ENCODE measurements at regions not wholly inside any gene's neighbourhood (a gene's known extent, or its start where the extent isn't known, plus 50 kb on each side); places are given as distances from the start of the nearest gene placed in this dataset.

DNA sequence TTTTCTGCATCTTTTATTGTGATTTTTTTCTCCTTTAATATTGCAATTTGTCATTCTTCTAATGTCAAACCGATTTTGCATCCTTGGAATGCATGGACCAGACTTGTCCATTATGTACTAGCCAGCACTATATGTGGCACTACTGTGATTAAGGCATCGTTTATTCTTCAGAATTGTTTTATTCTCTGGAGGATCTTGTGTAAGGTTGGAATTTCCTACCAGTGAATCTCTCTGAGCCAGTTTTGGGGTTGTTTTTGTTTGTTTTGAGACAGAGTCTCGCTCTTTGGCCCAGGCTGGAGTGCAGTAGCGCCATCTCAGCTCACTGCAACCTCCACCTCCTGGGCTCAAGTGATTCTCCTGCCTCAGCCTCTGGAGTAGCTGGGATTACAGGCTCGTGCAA, 58.5 kb downstream of the IGLL5 start:
- FAIRE-seq (no peak), DNase-seq (ENCODE audit: low read depth) (no peak)
- Histone ChIP-seq H3K36me3 (ENCODE audit: control insufficient read depth, insufficient read depth, low read length) (no peaks in the 10 kb centered on the region), H3K4me3 (ENCODE audit: low read depth, low read length) (no peak overlapping the region), H3K27me3 (ENCODE audit: control insufficient read depth, insufficient read depth, low read length) (no peaks in the 10 kb centered on the region)
- TF ChIP-seq CTCF (IDR thresholded peaks at IDR 0.05; ENCODE audit: insufficient read depth, low read length, severe bottlenecking): no peak

DNA sequence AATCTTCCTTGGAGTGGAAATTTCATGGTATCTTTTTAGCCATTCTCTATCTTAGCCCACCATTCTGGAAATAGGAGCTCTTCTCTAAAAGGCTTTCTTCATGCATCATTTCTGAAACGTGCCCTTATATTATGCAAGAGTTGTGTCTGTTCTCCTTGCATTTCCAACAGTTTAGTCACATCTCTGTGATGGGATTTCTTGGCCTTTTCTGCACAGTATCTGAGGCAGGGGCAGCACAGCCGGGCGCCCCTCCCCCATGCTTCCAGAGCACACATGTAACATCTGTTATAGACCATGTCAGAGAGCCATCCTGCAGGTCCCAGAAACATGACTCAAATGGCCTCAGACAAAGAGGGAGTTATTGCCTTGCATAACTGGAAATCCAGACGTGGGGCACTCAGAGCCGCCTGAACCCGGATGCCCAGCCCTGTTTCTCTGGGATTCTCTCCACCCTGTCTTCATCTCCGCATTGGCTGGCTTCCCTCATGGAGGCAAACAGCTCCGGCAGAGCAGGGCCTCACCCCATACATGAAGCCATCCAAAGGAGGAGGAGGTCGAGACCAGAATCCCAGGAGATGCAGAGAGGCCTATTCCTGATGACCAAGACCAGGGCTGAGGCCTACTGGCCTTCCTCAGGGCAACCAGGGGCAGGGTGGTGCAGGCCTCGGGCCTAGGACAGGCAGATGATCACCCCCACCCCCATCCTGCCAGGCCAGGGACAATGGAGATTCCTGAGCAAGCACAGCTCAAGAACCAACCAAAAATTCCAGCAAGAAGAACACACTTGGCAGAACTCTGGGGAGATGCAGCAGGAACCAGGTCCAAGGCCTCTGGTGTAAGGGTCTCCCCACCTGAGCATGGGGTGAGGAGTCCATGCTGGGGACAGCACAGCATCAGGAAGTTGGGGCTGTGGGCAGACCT, 61.3 kb downstream of the IGLL5 start:
- TF ChIP-seq CTCF (IDR thresholded peaks at IDR 0.05; ENCODE audit: insufficient read depth, low read length, severe bottlenecking): no peak
- DNase-seq (ENCODE audit: low read depth) (no peak), FAIRE-seq (no peak)
- Histone ChIP-seq H3K4me3 (ENCODE audit: low read depth, low read length) (no peak overlapping the region), H3K27me3 (ENCODE audit: control insufficient read depth, insufficient read depth, low read length) (no peaks in the 10 kb centered on the region), H3K36me3 (ENCODE audit: control insufficient read depth, insufficient read depth, low read length) (no peaks in the 10 kb centered on the region)

GRCh38 chr22:22949953-22950352, 62.3 kb downstream of the IGLL5 start:
- H3K4me3 ChIP-seq (ENCODE audit: low read depth, low read length): no peak overlapping the region
- DNase-seq (ENCODE audit: low read depth): no peak
- no peaks in the 10 kb centered on the region for H3K27me3 ChIP-seq (ENCODE audit: control insufficient read depth, insufficient read depth, low read length)
- no peak for FAIRE-seq
- TF ChIP-seq CTCF (IDR thresholded peaks at IDR 0.05; ENCODE audit: insufficient read depth, low read length, severe bottlenecking): no peak
- no peaks in the 10 kb centered on the region for H3K36me3 ChIP-seq (ENCODE audit: control insufficient read depth, insufficient read depth, low read length)

DNA sequence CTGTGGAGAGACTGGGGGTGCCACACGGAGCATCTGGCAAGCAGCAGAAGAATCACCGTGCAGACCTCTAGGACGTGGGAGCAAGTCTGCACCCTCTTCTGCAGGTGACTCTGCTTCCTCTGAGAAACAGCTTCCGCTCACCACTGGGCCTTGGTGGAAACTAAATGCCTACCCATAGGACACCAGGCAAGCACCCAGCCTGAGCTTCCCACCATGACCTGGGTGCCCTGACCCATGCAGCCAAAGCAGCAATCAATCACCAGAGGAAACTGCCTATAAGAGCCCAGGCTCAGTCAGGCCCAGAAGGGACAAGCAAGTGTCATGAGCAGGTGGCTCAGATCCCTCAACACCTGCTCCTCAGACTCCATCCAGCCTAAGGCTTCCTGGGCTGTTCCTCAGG, 63.4 kb downstream of the IGLL5 start:
- DNase-seq (ENCODE audit: low read depth): no peak
- TF ChIP-seq CTCF (IDR thresholded peaks at IDR 0.05; ENCODE audit: insufficient read depth, low read length, severe bottlenecking): no peak
- Histone ChIP-seq H3K27me3 (ENCODE audit: control insufficient read depth, insufficient read depth, low read length) (no peaks in the 10 kb centered on the region), H3K4me3 (ENCODE audit: low read depth, low read length) (no peak overlapping the region), H3K36me3 (ENCODE audit: control insufficient read depth, insufficient read depth, low read length) (no peaks in the 10 kb centered on the region)
- no peak for FAIRE-seq

GRCh38 chr22:22952531-22953280, 65.1 kb downstream of the IGLL5 start:
- DNase-seq (ENCODE audit: low read depth) (no peak), FAIRE-seq (no peak)
- no peaks in the 10 kb centered on the region for H3K27me3 ChIP-seq (ENCODE audit: control insufficient read depth, insufficient read depth, low read length)
- no peak for TF ChIP-seq CTCF (IDR thresholded peaks at IDR 0.05; ENCODE audit: insufficient read depth, low read length, severe bottlenecking)
- no peaks in the 10 kb centered on the region for H3K36me3 ChIP-seq (ENCODE audit: control insufficient read depth, insufficient read depth, low read length)
- no peak overlapping the region for H3K4me3 ChIP-seq (ENCODE audit: low read depth, low read length)

All from bronchial epithelial cell (primary cell).